Thyroid gland (tissue), 4 donors: ENCODE measurements at regions not wholly inside any gene's neighbourhood (a gene's known extent, or its start where the extent isn't known, plus 50 kb on each side); places are given as distances from the start of the nearest gene placed in this dataset.
"Not testable (repeated sequence)": the region's sequence is repeated elsewhere in the genome, so short reads cannot be mapped to it uniquely, and the experiment has no call there.

ENCODE experiments used
- DNase-seq, 2 donors: peaks; one replicate each; pipeline ENCODE4 v3.0.0-alpha.2; 2019
- H3K27ac ChIP-seq, 3 donors: fragments of 200-600 bp; sonication (generic); 1 replicate in 2 of 3; 2 replicates in 1 of 3; pipeline ENCODE4 v1.5.1; 2016 to 2019; ENCODE audit warnings: mild to moderate bottlenecking in 1 of 3, moderate library complexity in 1 of 3
- H3K27me3 ChIP-seq: fragments of 200-600 bp; sonication (generic); one replicate; pipeline ENCODE4 v1.5.1; 2019
- H3K36me3 ChIP-seq, 2 donors: fragments of 200-600 bp; sonication (generic); one replicate each; pipeline ENCODE4 v1.5.1; 2016 to 2019
- H3K4me1 ChIP-seq, 2 donors: fragments of 200-600 bp; sonication (generic); one replicate each; pipeline ENCODE4 v1.5.1; 2017 to 2019
- H3K4me3 ChIP-seq, 3 donors: fragments of 200-600 bp; sonication (generic); replicated peaks in 1 of 3; 1 replicate in 2 of 3; 2 replicates in 1 of 3; pipeline ENCODE4 v1.5.1; 2016; ENCODE audit warnings: mild to moderate bottlenecking in 1 of 3
- H3K9me3 ChIP-seq: fragments of 200-600 bp; sonication (generic); one replicate; pipeline ENCODE4 v1.5.1; 2017
- POLR2A ChIP-seq, 2 donors: fragments of 450-650 bp; IDR thresholded peaks; one replicate each; pipeline ENCODE4 v1.6.1; 2017; ENCODE audit warnings: antibody characterized with exemption in 2 of 2, mild to moderate bottlenecking in 2 of 2, moderate library complexity in 1 of 2
- WGBS, 2 donors: methylation state at CpG; one replicate each; pipeline ENCODE4 v1.1.5; 2017; 5-methylcytosine and 5-hydroxymethylcytosine counted together
- intact Hi-C: fragments of 100-400 bp; cut with DNase I; formaldehyde crosslinking; loops from one replicate; pipeline ENCODE4 v1.15.1; 2023
- TF ChIP-seq, protein P1 (sequence below), 6 experiments: fragments of 200-600 bp in 3 of 6; fragments of 450-650 bp in 3 of 6; sonication (generic) in 3 of 6; IDR thresholded peaks; one replicate each; pipeline ENCODE4 v1.5.1; 2016 to 2019; ENCODE audit warnings: antibody characterized with exemption in 6 of 6, mild to moderate bottlenecking in 2 of 6, inconsistent platforms in 1 of 6, moderate library complexity in 1 of 6

- Histone ChIP-seq H3K27me3 (peaks cover 4% of the 10 kb centered on the region), H3K27ac (no peak overlapping the region), H3K9me3 (no peaks in the 10 kb centered on the region), H3K4me1 (no peaks in the 10 kb centered on the region), H3K36me3 (no peaks in the 10 kb centered on the region), H3K4me3 (no peak overlapping the region)
- TF ChIP-seq POLR2A (IDR thresholded peaks at IDR 0.05) = no peak
- TF ChIP-seq, protein P1, sequence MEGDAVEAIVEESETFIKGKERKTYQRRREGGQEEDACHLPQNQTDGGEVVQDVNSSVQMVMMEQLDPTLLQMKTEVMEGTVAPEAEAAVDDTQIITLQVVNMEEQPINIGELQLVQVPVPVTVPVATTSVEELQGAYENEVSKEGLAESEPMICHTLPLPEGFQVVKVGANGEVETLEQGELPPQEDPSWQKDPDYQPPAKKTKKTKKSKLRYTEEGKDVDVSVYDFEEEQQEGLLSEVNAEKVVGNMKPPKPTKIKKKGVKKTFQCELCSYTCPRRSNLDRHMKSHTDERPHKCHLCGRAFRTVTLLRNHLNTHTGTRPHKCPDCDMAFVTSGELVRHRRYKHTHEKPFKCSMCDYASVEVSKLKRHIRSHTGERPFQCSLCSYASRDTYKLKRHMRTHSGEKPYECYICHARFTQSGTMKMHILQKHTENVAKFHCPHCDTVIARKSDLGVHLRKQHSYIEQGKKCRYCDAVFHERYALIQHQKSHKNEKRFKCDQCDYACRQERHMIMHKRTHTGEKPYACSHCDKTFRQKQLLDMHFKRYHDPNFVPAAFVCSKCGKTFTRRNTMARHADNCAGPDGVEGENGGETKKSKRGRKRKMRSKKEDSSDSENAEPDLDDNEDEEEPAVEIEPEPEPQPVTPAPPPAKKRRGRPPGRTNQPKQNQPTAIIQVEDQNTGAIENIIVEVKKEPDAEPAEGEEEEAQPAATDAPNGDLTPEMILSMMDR (IDR thresholded peaks at IDR 0.05) = no peak
- WGBS, 2 donors = 92 to 93% methylated on average over 1 of the region's 1 CpG
- DNase-seq = no peak
- intact Hi-C loops = no loop called here
Measured at GRCh38 chr9:90180381-90180780, 462.2 kb downstream of the DIRAS2 start.

- H3K27ac ChIP-seq = no peak overlapping the region
- H3K27me3 ChIP-seq = peaks cover 7% of the 10 kb centered on the region
- WGBS, 2 donors = 73 to 76% methylated on average over 2 of the region's 2 CpGs
- no peak for DNase-seq
- no peak overlapping the region for H3K4me3 ChIP-seq
- intact Hi-C loops = no loop called here
- H3K4me1 ChIP-seq = no peaks in the 10 kb centered on the region
- H3K9me3 ChIP-seq = no peaks in the 10 kb centered on the region
- no peaks in the 10 kb centered on the region for H3K36me3 ChIP-seq
- TF ChIP-seq POLR2A (IDR thresholded peaks at IDR 0.05) = no peak
Measured at GRCh38 chr9:90188656-90189055, 454.0 kb downstream of the DIRAS2 start.

- intact Hi-C loops = no loop called here
- 75 to 82% methylated on average over 6 of the region's 6 CpGs for WGBS, 2 donors
- TF ChIP-seq, protein P1 (IDR thresholded peaks at IDR 0.05) = no peak
- TF ChIP-seq POLR2A (IDR thresholded peaks at IDR 0.05) = no peak
- H3K27me3 ChIP-seq = peaks cover 7% of the 10 kb centered on the region
- H3K4me1 ChIP-seq = no peaks in the 10 kb centered on the region
- DNase-seq = no peak
- no peaks in the 10 kb centered on the region for H3K9me3 ChIP-seq
- H3K4me3 ChIP-seq = no peak overlapping the region
- H3K36me3 ChIP-seq = no peaks in the 10 kb centered on the region
- no peak overlapping the region for H3K27ac ChIP-seq
Measured at GRCh38 chr9:90189306-90189705, 453.3 kb downstream of the DIRAS2 start.

GRCh38 chr9:90192465-90192864 is 450.2 kb downstream of the DIRAS2 start:
- intact Hi-C loops = not testable (repeated sequence)
- 85 to 88% methylated on average over 5 to 7 of the region's 7 CpGs for WGBS, 2 donors

GRCh38 chr9:90198956-90199355 is 443.7 kb downstream of the DIRAS2 start:
- Histone ChIP-seq H3K9me3 (no peaks in the 10 kb centered on the region), H3K27ac (no peak overlapping the region), H3K36me3 (no peaks in the 10 kb centered on the region), H3K27me3 (no peaks in the 10 kb centered on the region), H3K4me3 (no peak overlapping the region), H3K4me1 (no peaks in the 10 kb centered on the region)
- 58 to 62% methylated on average over 3 of the region's 3 CpGs for WGBS, 2 donors
- TF ChIP-seq, protein P1 (IDR thresholded peaks at IDR 0.05) = no peak
- no peak for TF ChIP-seq POLR2A (IDR thresholded peaks at IDR 0.05)
- intact Hi-C loops = no loop called here
- DNase-seq = no peak

More at GRCh38 chr9:90192465-90192864, 450.2 kb downstream of the DIRAS2 start:
- H3K36me3 ChIP-seq, H3K4me1 ChIP-seq, DNase-seq, H3K4me3 ChIP-seq, H3K27ac ChIP-seq, H3K27me3 ChIP-seq, H3K9me3 ChIP-seq: not testable (repeated sequence)

GRCh38 chr9:90201766-90202165 is 440.9 kb downstream of the DIRAS2 start:
- WGBS, 2 donors = 54 to 71% methylated on average over 2 of the region's 2 CpGs
- H3K4me1 ChIP-seq = no peaks in the 10 kb centered on the region
- no peaks in the 10 kb centered on the region for H3K27me3 ChIP-seq
- TF ChIP-seq POLR2A (IDR thresholded peaks at IDR 0.05) = no peak
- TF ChIP-seq, protein P1 (IDR thresholded peaks at IDR 0.05) = no peak
- H3K9me3 ChIP-seq = no peaks in the 10 kb centered on the region
- H3K4me3 ChIP-seq = no peak overlapping the region
- H3K27ac ChIP-seq = no peak overlapping the region
- intact Hi-C loops = no loop called here
- no peak for DNase-seq
- H3K36me3 ChIP-seq = no peaks in the 10 kb centered on the region
